ENCODE measurements at regions not wholly inside any gene's neighbourhood (a gene's known extent, or its start where the extent isn't known, plus 50 kb on each side); places are given as distances from the start of the nearest gene placed in this dataset.

- DNase-seq (ENCODE audit: low read depth), result peak; percentile 85
- no peak for TF ChIP-seq CTCF (IDR thresholded peaks at IDR 0.05; ENCODE audit: insufficient read depth, low read depth, low read length)
- no peak overlapping the region for H3K4me3 ChIP-seq (ENCODE audit: low read depth, low read length)
Measured at GRCh38 chr5:97839341-97840086, 656.5 kb upstream of the RIOK2 start.

DNA sequence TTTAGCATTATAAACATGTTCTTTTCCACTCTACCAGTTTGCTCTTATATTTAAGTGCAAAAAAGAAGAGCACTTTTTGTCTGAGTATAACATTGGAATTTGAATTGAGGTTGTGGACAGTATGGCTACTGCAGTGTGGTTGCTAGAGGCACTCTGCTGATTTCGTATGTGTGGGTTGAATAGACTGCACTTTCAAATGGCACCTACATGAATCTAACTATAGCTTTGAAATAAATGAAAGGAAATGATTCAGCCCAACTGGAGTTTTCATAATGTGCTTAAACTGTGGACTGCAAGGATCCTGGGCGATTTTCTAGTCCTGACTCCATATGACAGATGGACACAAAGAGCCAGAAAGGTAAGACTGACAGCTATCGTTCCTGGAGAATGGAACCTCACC, 657.6 kb upstream of the RIOK2 start:
- TF ChIP-seq CTCF (IDR thresholded peaks at IDR 0.05; ENCODE audit: insufficient read depth, low read depth, low read length), result no peak
- H3K4me3 ChIP-seq (ENCODE audit: low read depth, low read length), result no peak overlapping the region
- no peak for DNase-seq (ENCODE audit: low read depth)

DNA sequence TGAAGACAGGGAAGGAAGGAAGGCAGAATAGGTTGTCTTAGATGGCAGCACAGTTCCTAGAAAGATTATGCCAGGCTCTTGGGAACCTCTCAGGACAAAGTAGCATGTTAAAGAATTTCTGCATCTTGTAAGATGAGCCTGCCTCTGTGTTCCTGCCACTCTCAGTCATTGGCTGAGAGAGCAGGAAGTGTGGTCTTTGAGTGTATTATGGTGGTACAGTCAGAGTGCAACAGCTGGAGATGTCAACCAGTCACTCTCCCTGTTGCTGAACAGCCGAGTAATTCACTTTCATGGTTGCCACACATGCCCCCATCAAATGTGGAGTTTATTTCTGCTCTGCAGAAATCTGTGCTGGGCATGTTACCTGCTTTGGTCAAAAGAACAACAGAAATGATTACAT, 659.6 kb upstream of the RIOK2 start:
- no peak for DNase-seq (ENCODE audit: low read depth)
- no peak overlapping the region for H3K4me3 ChIP-seq (ENCODE audit: low read depth, low read length)
- TF ChIP-seq CTCF (IDR thresholded peaks at IDR 0.05; ENCODE audit: insufficient read depth, low read depth, low read length), result no peak

DNA sequence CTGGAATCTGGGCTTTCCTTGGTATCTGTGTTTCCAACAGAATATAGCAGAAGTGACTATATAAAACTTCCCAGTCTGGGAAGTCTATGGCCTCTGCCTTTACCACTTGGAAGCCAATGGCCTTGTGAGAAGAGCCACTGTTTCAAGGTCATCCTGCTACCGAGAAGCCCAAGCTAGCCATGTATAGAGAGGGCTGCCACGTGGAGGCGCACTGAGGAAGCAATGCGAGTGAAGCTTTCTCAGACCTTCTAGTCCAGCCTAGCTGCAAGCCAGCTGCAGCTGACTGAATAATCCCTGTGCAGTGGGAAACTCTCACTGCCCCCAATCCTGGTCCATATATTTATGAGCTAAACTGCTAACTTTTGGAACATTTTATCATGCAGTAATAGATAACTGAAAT, 661.8 kb upstream of the RIOK2 start:
- TF ChIP-seq CTCF (IDR thresholded peaks at IDR 0.05; ENCODE audit: insufficient read depth, low read depth, low read length), result peak; percentile 24
- H3K4me3 ChIP-seq (ENCODE audit: low read depth, low read length), result no peak overlapping the region
- DNase-seq (ENCODE audit: low read depth), result no peak

DNA sequence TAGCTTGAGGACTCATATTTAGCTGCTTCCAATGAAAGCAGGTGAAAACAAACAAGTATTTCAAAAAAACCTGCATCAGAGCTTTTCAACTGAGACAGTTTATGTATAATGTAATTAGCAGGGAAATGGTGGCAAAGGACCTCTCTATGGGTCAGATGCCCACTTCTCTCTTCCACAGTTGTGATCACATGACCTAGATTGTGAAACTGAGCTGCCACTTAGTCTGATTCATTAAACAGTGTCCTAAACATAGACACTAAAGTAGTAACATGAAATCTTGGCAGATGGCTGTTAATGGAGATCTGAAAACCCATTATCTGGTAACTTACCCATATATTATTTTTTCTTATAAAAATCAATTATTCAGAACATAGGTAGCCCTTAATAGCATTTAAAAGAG, 663.6 kb upstream of the RIOK2 start:
- no peak for TF ChIP-seq CTCF (IDR thresholded peaks at IDR 0.05; ENCODE audit: insufficient read depth, low read depth, low read length)
- no peak overlapping the region for H3K4me3 ChIP-seq (ENCODE audit: low read depth, low read length)
- DNase-seq (ENCODE audit: low read depth), result no peak

GRCh38 chr5:97847920-97848631, 665.0 kb upstream of the RIOK2 start:
- H3K4me3 ChIP-seq (ENCODE audit: low read depth, low read length), result no peak overlapping the region
- TF ChIP-seq CTCF (IDR thresholded peaks at IDR 0.05; ENCODE audit: insufficient read depth, low read depth, low read length), result no peak
- DNase-seq (ENCODE audit: low read depth), result no peak

Data from fibroblast of villous mesenchyme (primary cell).